Panc1 (cell line): ENCODE measurements at regions not wholly inside any gene's neighbourhood (a gene's known extent, or its start where the extent isn't known, plus 50 kb on each side); places are given as distances from the start of the nearest gene placed in this dataset.

Source experiments
- ATAC-seq: fragments of 200-7000 bp; cut with Tn5 transposase; 2 replicates; pipeline ENCODE4 v1.9.1; 2020; ENCODE audit warnings: mild to moderate bottlenecking, moderate library complexity
- BruUV-seq: library from RNA; stranded (reverse); fragments of 400-500 nt; replicated peaks from 2 replicates; lab custom pipeline; 2021; lab: Mats Ljungman, UMichigan
- CTCF ChIA-PET: fragments of 300-600 bp; sonication (Branson Sonifier 250); formaldehyde crosslinking; loops from one replicate; lab custom pipeline; 2022; ENCODE audit warnings: antibody characterized with exemption; lab: Charles Lee
- POLR2A ChIA-PET: fragments of 300-600 bp; sonication (Branson Sonifier 250); formaldehyde crosslinking; loops from one replicate; lab custom pipeline; 2022; ENCODE audit warnings: antibody characterized with exemption; lab: Charles Lee
- DNase-seq: peaks from one replicate; pipeline ENCODE4 v3.0.0-alpha.2; 2010; ENCODE audit warnings: low read depth, low spot score
- H3K27ac ChIP-seq: 2 replicates; pipeline ENCODE4 v1.5.1; 2011; ENCODE audit warnings: mild to moderate bottlenecking, low read length, inconsistent platforms
- H3K27me3 ChIP-seq: fragments of 200-500 bp; sonication (Bioruptor generic); 2 replicates; pipeline ENCODE4 v1.6.0; 2014; ENCODE audit warnings: low read length, inconsistent platforms; ENCODE audit not compliant: control insufficient read depth, insufficient read depth
- H3K36me3 ChIP-seq: fragments of 200-500 bp; sonication (Bioruptor generic); 2 replicates; pipeline ENCODE4 v1.5.1; 2014; ENCODE audit warnings: inconsistent platforms, mild to moderate bottlenecking, low read length, moderate library complexity; ENCODE audit not compliant: control insufficient read depth, insufficient read depth
- H3K4me1 ChIP-seq: 2 replicates; pipeline ENCODE4 v1.5.1; 2011; ENCODE audit warnings: inconsistent platforms, mild to moderate bottlenecking, low read length, moderate library complexity; ENCODE audit not compliant: control insufficient read depth, insufficient read depth
- H3K4me3 ChIP-seq, 2 experiments: 2 replicates each; pipeline ENCODE4 v1.5.1; 2011 to 2012; ENCODE audit warnings: low read depth in 2 of 2, low read length in 2 of 2, mild to moderate bottlenecking in 2 of 2, inconsistent platforms in 1 of 2, moderate library complexity in 1 of 2
- H3K9me3 ChIP-seq: fragments of 200-500 bp; sonication (Bioruptor generic); 2 replicates; pipeline ENCODE4 v1.5.1; 2014; ENCODE audit warnings: low read depth, mild to moderate bottlenecking, inconsistent platforms, low read length, moderate library complexity; ENCODE audit not compliant: control insufficient read depth, insufficient read depth
- CTCF ChIP-seq: fragments of 450-650 bp; IDR thresholded peaks from 2 replicates; pipeline ENCODE4 v1.5.1; 2017; ENCODE audit warnings: mild to moderate bottlenecking
- POLR2AphosphoS5 ChIP-seq: IDR thresholded peaks from 2 replicates; pipeline ENCODE4 v1.6.1; 2012; ENCODE audit warnings: mild to moderate bottlenecking, low read depth, low read length, moderate library complexity
- REST ChIP-seq, 2 experiments: IDR thresholded peaks; 2 replicates each; pipeline ENCODE4 v1.6.1; 2011 to 2012; ENCODE audit warnings: low read depth in 2 of 2, control low read depth in 1 of 2, low read length in 1 of 2, mild to moderate bottlenecking in 1 of 2, moderate library complexity in 1 of 2; ENCODE audit not compliant: insufficient read depth in 1 of 2
- SIN3A ChIP-seq: IDR thresholded peaks from 2 replicates; pipeline ENCODE4 v1.6.1; 2012; ENCODE audit warnings: low read depth, mild to moderate bottlenecking, low read length, moderate library complexity, borderline replicate concordance; ENCODE audit not compliant: insufficient read depth
- TCF7L2 ChIP-seq: IDR thresholded peaks from 2 replicates; pipeline ENCODE4 v1.6.1; 2011; ENCODE audit warnings: mild to moderate bottlenecking, low read depth, low read length, inconsistent platforms
- in situ Hi-C: cut with HindIII; loops from 2 replicates; pipeline ENCODE4 v1.10.0; 2016; ENCODE audit warnings: low sequenced_read_pairs, low pct_unique_long_range_greater_than_20kb
- intact Hi-C: fragments of 100-400 bp; cut with micrococcal nuclease; formaldehyde crosslinking; loops from one replicate; pipeline ENCODE4 v1.10.0; 2022; ENCODE audit not compliant: unreplicated experiment

GRCh38 chr13:84894749-84895148 is 904.5 kb downstream of the SLITRK6 start:
- POLR2A ChIA-PET, result no interaction called here
- CTCF ChIA-PET, result no interaction called here
- Histone ChIP-seq H3K27ac (no peak overlapping the region), H3K4me3 (no peak overlapping the region), H3K4me1 (no peaks in the 10 kb centered on the region), H3K9me3 (no peaks in the 10 kb centered on the region), H3K27me3 (no peaks in the 10 kb centered on the region), H3K36me3 (no peaks in the 10 kb centered on the region)
- in situ Hi-C loops (no loop called here), intact Hi-C loops (no loop called here)
- DNase-seq (no peak), ATAC-seq (no peak)
- no TSS peak for BruUV-seq
- TF ChIP-seq TCF7L2 (no peak), POLR2AphosphoS5 (no peak), CTCF (no peak; the same call in 1 of the 2 replicates), SIN3A (no peak), REST (IDR thresholded peaks at IDR 0.05; ENCODE audit: insufficient read depth in 1 of 2, low read depth in 2 of 2, low read length in 1 of 2) (no peak)

DNA sequence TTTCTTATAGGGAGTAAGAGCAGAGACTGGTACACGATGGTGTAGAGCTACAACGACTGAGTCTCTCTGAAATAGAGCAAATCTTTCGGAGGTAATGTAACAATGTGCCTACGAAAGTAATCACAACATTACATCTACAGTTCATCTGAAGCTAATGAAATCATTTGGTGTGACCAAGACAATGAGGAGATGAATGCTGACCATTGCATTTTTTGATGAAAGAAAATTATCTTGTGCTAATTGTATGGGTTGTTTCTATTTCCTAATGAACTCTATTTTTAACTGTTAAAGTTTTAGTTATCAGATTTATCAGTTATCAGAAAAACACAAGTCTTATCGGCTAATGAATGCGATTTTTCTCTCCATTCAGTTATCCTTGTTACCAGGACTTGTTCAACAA is 913.4 kb downstream of the SLITRK6 start:
- Histone ChIP-seq H3K27ac (no peak overlapping the region), H3K27me3 (no peaks in the 10 kb centered on the region), H3K4me3 (no peak overlapping the region), H3K36me3 (no peaks in the 10 kb centered on the region), H3K9me3 (no peaks in the 10 kb centered on the region), H3K4me1 (no peaks in the 10 kb centered on the region)
- ATAC-seq (no peak), DNase-seq (no peak)
- intact Hi-C loops, result no loop called here
- TF ChIP-seq POLR2AphosphoS5 (no peak), CTCF (no peak), TCF7L2 (no peak)
- in situ Hi-C loops, result no loop called here
- BruUV-seq, result no TSS peak
- POLR2A ChIA-PET, result no interaction called here
- CTCF ChIA-PET, result no interaction called here

DNA sequence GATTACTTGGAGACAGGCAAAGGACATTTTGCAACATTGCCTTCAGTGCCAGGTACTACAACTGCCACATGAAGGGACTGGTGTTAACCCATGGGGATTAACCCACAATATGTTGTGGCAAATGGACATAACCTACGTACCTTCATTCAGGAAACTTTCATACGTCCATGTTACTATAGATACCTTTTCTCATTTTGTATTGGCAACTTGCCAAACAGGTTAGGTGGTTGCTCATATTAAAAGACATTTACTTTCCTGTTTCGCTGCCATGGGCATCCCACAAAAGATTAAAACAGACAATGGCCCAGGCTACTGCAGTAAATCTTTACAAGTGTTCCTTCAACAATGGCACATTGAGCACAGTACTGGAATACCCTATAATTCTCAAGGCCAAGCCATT is 925.3 kb downstream of the SLITRK6 start:
- no peaks in the 10 kb centered on the region for H3K36me3 ChIP-seq
- no peak for DNase-seq
- TF ChIP-seq CTCF, result no peak
- no peak for TF ChIP-seq REST (IDR thresholded peaks at IDR 0.05; ENCODE audit: insufficient read depth in 1 of 2, low read depth in 2 of 2, low read length in 1 of 2)
- TF ChIP-seq TCF7L2, result no peak
- no peak overlapping the region for H3K4me3 ChIP-seq
- no peaks in the 10 kb centered on the region for H3K4me1 ChIP-seq
- no peaks in the 10 kb centered on the region for H3K27me3 ChIP-seq
- intact Hi-C loops, result no loop called here
- no peaks in the 10 kb centered on the region for H3K9me3 ChIP-seq
- in situ Hi-C loops, result no loop called here
- BruUV-seq, result no TSS peak
- CTCF ChIA-PET, result no interaction called here
- POLR2A ChIA-PET, result no interaction called here
- no peak overlapping the region for H3K27ac ChIP-seq
- no peak for ATAC-seq
